Adrenal gland (tissue), 5 donors: ENCODE measurements at regions not wholly inside any gene's neighbourhood (a gene's known extent, or its start where the extent isn't known, plus 50 kb on each side); places are given as distances from the start of the nearest gene placed in this dataset.

ENCODE experiments used
- POLR2A ChIP-seq, 2 donors: fragments of 450-650 bp; IDR thresholded peaks; one replicate each; pipeline ENCODE4 v1.6.1; 2017; ENCODE audit warnings: antibody characterized with exemption in 2 of 2, mild to moderate bottlenecking in 2 of 2, moderate library complexity in 1 of 2
- TF ChIP-seq, protein P1 (sequence below), 6 experiments: fragments of 450-650 bp in 4 of 6; fragments of 200-600 bp in 2 of 6; sonication (generic) in 1 of 6; IDR thresholded peaks; 1 replicate in 5 of 6; 2 replicates in 1 of 6; pipeline versions ENCODE4 v1.5.1 to v1.8.0; 2016 to 2021; ENCODE audit warnings: antibody characterized with exemption in 6 of 6, mild to moderate bottlenecking in 2 of 6, moderate library complexity in 1 of 6
- donor health status: DM: no; HTN: no; CAD: no.

DNA sequence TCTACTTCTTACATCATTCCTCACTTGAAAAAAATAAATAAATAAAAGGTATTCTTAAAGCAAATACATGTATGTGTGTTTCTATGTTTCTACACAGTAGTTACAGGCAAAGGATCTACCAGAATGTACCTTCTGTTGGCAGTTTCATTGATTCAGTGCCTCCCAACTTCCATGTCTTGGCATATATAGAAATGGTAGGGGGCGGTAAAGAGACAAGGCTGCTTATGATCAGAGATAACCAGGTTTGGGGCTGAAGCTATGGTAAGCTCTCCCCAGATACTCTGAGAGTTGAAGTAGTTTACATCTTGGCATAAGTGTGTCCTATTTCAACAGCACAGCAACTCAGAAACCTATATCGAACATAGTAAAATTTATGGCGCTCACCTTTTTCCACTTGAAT, 1075.4 kb upstream of the C9orf72 start:
- no peak for TF ChIP-seq POLR2A (IDR thresholded peaks at IDR 0.05)
- TF ChIP-seq, protein P1, sequence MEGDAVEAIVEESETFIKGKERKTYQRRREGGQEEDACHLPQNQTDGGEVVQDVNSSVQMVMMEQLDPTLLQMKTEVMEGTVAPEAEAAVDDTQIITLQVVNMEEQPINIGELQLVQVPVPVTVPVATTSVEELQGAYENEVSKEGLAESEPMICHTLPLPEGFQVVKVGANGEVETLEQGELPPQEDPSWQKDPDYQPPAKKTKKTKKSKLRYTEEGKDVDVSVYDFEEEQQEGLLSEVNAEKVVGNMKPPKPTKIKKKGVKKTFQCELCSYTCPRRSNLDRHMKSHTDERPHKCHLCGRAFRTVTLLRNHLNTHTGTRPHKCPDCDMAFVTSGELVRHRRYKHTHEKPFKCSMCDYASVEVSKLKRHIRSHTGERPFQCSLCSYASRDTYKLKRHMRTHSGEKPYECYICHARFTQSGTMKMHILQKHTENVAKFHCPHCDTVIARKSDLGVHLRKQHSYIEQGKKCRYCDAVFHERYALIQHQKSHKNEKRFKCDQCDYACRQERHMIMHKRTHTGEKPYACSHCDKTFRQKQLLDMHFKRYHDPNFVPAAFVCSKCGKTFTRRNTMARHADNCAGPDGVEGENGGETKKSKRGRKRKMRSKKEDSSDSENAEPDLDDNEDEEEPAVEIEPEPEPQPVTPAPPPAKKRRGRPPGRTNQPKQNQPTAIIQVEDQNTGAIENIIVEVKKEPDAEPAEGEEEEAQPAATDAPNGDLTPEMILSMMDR (IDR thresholded peaks at IDR 0.05) = no peak
